ENCODE measurements at regions not wholly inside any gene's neighbourhood (a gene's known extent, or its start where the extent isn't known, plus 50 kb on each side); places are given as distances from the start of the nearest gene placed in this dataset.

DNA sequence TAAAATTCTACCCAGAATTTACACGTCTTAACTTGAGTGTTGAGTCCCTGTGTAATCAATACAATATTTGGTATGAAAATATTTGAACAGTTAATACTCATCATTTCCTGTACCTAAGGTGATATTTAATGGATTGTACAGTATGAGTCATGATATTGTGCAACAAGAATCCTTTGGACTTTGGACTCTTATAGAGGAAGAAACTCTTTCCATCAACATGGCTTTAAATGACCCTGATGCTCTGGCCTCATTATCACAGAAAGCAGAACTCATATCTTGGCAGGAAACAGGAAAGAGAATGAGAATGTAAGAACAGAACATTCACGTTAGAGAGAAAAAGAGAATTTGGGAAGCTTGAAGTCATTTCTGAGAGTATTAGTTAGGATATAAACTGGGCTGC lies 168.8 kb upstream of the B3GALT2 start:
- TF ChIP-seq, protein P1, sequence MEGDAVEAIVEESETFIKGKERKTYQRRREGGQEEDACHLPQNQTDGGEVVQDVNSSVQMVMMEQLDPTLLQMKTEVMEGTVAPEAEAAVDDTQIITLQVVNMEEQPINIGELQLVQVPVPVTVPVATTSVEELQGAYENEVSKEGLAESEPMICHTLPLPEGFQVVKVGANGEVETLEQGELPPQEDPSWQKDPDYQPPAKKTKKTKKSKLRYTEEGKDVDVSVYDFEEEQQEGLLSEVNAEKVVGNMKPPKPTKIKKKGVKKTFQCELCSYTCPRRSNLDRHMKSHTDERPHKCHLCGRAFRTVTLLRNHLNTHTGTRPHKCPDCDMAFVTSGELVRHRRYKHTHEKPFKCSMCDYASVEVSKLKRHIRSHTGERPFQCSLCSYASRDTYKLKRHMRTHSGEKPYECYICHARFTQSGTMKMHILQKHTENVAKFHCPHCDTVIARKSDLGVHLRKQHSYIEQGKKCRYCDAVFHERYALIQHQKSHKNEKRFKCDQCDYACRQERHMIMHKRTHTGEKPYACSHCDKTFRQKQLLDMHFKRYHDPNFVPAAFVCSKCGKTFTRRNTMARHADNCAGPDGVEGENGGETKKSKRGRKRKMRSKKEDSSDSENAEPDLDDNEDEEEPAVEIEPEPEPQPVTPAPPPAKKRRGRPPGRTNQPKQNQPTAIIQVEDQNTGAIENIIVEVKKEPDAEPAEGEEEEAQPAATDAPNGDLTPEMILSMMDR (IDR thresholded peaks at IDR 0.05; ENCODE audit: borderline replicate concordance, extremely low read depth, insufficient read depth) = no peak
- no peaks in the 10 kb centered on the region for H3K9me3 ChIP-seq (ENCODE audit: control insufficient read depth in 2 of 3, insufficient read depth in 1 of 3, low read length in 3 of 3)
- DNase-seq = no peak
- no peaks in the 10 kb centered on the region for H3K27me3 ChIP-seq (ENCODE audit: control insufficient read depth, insufficient read depth, low read length)
- FAIRE-seq = no peak
- no peak overlapping the region for H3K27ac ChIP-seq (ENCODE audit: low read depth in 2 of 2, low read length in 2 of 2)
- H3K4me3 ChIP-seq (ENCODE audit: low read length in 3 of 3) = no peak overlapping the region
- no peak overlapping the region for H3K9ac ChIP-seq (ENCODE audit: low read length in 3 of 3)
- no peaks in the 10 kb centered on the region for H3K36me3 ChIP-seq (ENCODE audit: control insufficient read depth in 2 of 3, insufficient read depth in 3 of 3, low read length in 3 of 3)
- intact Hi-C loops (cut with DNase I) = no loop called here
- H3K4me1 ChIP-seq (ENCODE audit: control insufficient read depth in 2 of 3, insufficient read depth in 2 of 3, low read depth in 1 of 3, low read length in 3 of 3) = no peaks in the 10 kb centered on the region

DNA sequence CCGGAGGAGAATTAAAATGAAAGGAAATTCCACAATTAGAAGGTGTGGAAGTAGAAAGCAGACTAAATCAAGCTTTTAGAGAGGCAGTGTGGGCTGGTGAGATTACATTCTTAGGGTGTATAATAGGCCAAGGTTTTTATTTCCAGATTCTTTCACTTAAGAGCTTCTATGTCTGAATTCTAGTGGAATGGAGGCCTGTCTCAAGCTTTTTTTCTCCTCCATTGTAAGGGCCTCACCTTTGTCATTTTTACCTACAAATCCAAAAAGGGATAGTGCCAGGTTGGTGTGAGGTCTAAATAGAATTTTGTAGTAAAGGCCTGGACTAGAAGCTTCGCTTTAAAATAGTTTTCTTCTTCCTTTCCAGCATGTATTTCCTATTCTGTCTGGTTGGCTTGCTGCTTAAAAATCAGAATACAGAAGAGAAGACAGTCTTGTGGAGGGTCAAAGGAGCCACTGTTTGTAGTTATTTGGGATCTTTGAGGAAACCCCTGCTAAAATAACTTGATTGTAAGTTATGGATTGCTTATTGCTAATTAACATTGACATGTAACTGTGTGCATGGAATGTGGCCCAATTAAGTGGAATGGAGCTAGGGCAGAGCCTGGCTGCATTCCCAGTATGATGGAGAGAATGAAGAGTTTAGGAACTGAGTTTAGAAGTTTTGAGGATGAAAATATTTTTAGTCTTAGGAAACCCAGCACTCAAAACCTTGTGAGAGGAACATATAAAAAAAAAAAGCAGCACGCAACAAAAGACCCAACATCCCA lies 162.5 kb upstream of the B3GALT2 start:
- intact Hi-C loops (cut with DNase I) = no loop called here
- Histone ChIP-seq H3K9me3 (ENCODE audit: control insufficient read depth in 2 of 3, insufficient read depth in 1 of 3, low read length in 3 of 3) (no peaks in the 10 kb centered on the region), H3K9ac (ENCODE audit: low read length in 3 of 3) (no peak overlapping the region), H3K36me3 (ENCODE audit: control insufficient read depth in 2 of 3, insufficient read depth in 3 of 3, low read length in 3 of 3) (no peaks in the 10 kb centered on the region), H3K4me3 (ENCODE audit: low read length in 3 of 3) (no peak overlapping the region), H3K27ac (ENCODE audit: low read depth in 2 of 2, low read length in 2 of 2) (no peak overlapping the region), H3K27me3 (ENCODE audit: control insufficient read depth, insufficient read depth, low read length) (no peaks in the 10 kb centered on the region), H3K4me1 (ENCODE audit: control insufficient read depth in 2 of 3, insufficient read depth in 2 of 3, low read depth in 1 of 3, low read length in 3 of 3) (peaks cover 0 to 5% (median 3%) of the 10 kb centered on the region in 3 donors)
- no peak for DNase-seq
- FAIRE-seq = no peak
- TF ChIP-seq, protein P1 (IDR thresholded peaks at IDR 0.05; ENCODE audit: borderline replicate concordance, extremely low read depth, insufficient read depth) = no peak

DNA sequence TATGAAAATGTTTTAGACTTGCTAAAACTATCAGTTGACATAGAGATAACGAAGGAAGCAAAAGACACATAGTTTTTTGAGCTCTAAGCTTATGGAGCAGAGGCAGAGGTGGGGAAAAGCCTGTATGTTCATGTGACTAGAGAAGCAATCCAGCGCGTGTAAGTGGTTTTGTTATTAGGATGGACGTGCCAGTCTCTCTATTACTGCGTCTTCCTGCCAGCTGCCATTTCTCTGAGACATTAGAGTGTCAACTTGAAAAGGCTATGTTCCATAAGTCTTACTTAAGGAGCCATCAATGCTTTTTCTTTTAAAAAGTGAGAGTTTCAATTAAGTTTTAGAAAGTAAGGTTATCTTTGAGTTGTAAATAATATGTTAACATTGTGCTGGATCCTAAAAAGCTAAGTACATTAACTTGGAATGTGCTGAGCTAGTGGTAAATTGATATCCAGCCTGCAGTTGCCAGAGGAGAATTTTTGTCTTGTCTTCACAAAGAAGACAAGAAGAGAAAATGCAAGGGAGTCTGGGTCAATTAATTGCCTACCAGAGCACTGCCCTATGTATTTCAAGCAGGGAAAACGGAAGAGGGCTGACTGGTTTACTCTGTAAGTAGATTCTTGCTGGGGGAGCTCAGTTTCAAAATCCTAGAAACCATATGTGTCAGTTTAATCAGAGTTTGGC lies 161.8 kb upstream of the B3GALT2 start:
- no peak overlapping the region for H3K9ac ChIP-seq (ENCODE audit: low read length in 3 of 3)
- intact Hi-C loops (cut with DNase I) = no loop called here
- no peak overlapping the region for H3K27ac ChIP-seq (ENCODE audit: low read depth in 2 of 2, low read length in 2 of 2)
- H3K36me3 ChIP-seq (ENCODE audit: control insufficient read depth in 2 of 3, insufficient read depth in 3 of 3, low read length in 3 of 3) = no peaks in the 10 kb centered on the region
- TF ChIP-seq, protein P1 (IDR thresholded peaks at IDR 0.05; ENCODE audit: borderline replicate concordance, extremely low read depth, insufficient read depth) = no peak
- H3K4me3 ChIP-seq (ENCODE audit: low read length in 3 of 3) = no peak overlapping the region
- DNase-seq (peak in 4 of 5 donors; percentile 32 to 83 (median 58)), FAIRE-seq (no peak)
- peaks cover 0 to 5% (median 3%) of the 10 kb centered on the region in 3 donors for H3K4me1 ChIP-seq (ENCODE audit: control insufficient read depth in 2 of 3, insufficient read depth in 2 of 3, low read depth in 1 of 3, low read length in 3 of 3)
- no peaks in the 10 kb centered on the region for H3K27me3 ChIP-seq (ENCODE audit: control insufficient read depth, insufficient read depth, low read length)
- no peaks in the 10 kb centered on the region for H3K9me3 ChIP-seq (ENCODE audit: control insufficient read depth in 2 of 3, insufficient read depth in 1 of 3, low read length in 3 of 3)

Measured in kidney (tissue), 13 donors.